Stomach (tissue), 8 donors: ENCODE measurements at regions not wholly inside any gene's neighbourhood (a gene's known extent, or its start where the extent isn't known, plus 50 kb on each side); places are given as distances from the start of the nearest gene placed in this dataset.

Source experiments
- DNase-seq, 2 donors: peaks; one replicate each; pipeline versions ENCODE4 v3.0.0 to v3.0.0-alpha.2; 2013 to 2019
- H3K27ac ChIP-seq, 5 donors: fragments of 200-600 bp in 4 of 5; sonication (generic) in 4 of 5; one replicate each; pipeline ENCODE4 v1.5.1; 2013 to 2019; ENCODE audit warnings: mild to moderate bottlenecking in 1 of 5, moderate library complexity in 1 of 5
- H3K27me3 ChIP-seq, 3 donors: fragments of 200-600 bp; sonication (generic); one replicate each; pipeline ENCODE4 v1.5.1; 2017 to 2019; ENCODE audit warnings: mixed run types in 1 of 3
- H3K36me3 ChIP-seq, 4 donors: fragments of 200-600 bp; sonication (generic); 1 replicate in 3 of 4; 2 replicates in 1 of 4; pipeline ENCODE4 v1.5.1; 2016 to 2019
- H3K4me1 ChIP-seq, 4 donors: fragments of 200-600 bp; sonication (generic); one replicate each; pipeline ENCODE4 v1.5.1; 2016 to 2019
- H3K4me3 ChIP-seq, 4 donors: fragments of 200-600 bp; sonication (generic) in 3 of 4; one replicate each; pipeline ENCODE4 v1.5.1; 2016 to 2019; ENCODE audit warnings: mild to moderate bottlenecking in 1 of 4
- H3K9me3 ChIP-seq, 4 donors: fragments of 200-600 bp; sonication (generic); one replicate each; pipeline ENCODE4 v1.5.1; 2016 to 2019
- EP300 ChIP-seq: sonication (generic); formaldehyde crosslinking; IDR thresholded peaks from one replicate; pipeline ENCODE4 v1.6.1; 2017; ENCODE audit warnings: antibody characterized with exemption
- POLR2A ChIP-seq, 4 donors: fragments of 450-650 bp; IDR thresholded peaks; one replicate each; pipeline ENCODE4 v1.6.1; 2016; ENCODE audit warnings: antibody characterized with exemption in 4 of 4, control low read depth in 2 of 4, mild to moderate bottlenecking in 1 of 4, moderate library complexity in 1 of 4
- POLR2AphosphoS5 ChIP-seq, 3 donors: sonication (generic); formaldehyde crosslinking; IDR thresholded peaks; one replicate each; pipeline ENCODE4 v1.6.1; 2016; ENCODE audit warnings: antibody characterized with exemption in 3 of 3
- WGBS, 5 donors: extraction: QIAGEN DNeasy Blood & Tissue Kit in 3 of 5; methylation state at CpG; one replicate each; pipeline versions ENCODE4 v1.1.5 to v1.1.7; 2013 to 2018; 5-methylcytosine and 5-hydroxymethylcytosine counted together
- intact Hi-C: fragments of 100-400 bp; cut with DNase I; formaldehyde crosslinking; loops from one replicate; pipeline ENCODE4 v1.15.1; 2023; ENCODE audit warnings: low total_unique reads
- TF ChIP-seq, protein P1 (sequence below), 7 experiments: fragments of 450-650 bp in 4 of 7; fragments of 200-600 bp in 3 of 7; sonication (generic) in 3 of 7; IDR thresholded peaks; one replicate each; pipeline ENCODE4 v1.5.1; 2016 to 2019; ENCODE audit warnings: antibody characterized with exemption in 7 of 7, control low read depth in 2 of 7, mild to moderate bottlenecking in 1 of 7
- donor health status: healthy with polysubstance abuse.
- donor health status: Bipolar disorder and iron deficiency.
- donor health status: healthy.

DNA sequence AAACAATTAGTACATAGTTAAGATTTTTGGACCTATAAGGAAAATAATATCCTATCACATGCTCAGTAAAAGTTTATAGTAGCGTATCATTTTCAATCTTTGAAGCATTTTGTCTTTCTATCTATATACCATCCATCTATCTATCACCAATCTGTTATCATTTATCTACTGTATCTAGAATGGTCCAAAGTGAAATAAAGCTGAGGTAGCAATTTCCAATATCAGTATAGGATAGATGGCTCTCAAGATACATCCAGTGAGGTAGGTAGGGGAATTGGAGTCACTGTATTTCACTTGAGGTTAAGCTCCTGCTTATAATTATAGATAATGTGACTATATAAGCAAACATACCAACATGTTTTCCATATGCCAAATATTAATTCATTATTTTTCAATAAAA, 889.1 kb upstream of the CTNND2 start:
- Histone ChIP-seq H3K4me1 (no peaks in the 10 kb centered on the region), H3K27ac (no peak overlapping the region), H3K9me3 (peaks cover 3 to 28% (median 11%) of the 10 kb centered on the region in 4 donors), H3K36me3 (no peaks in the 10 kb centered on the region), H3K27me3 (no peaks in the 10 kb centered on the region), H3K4me3 (no peak overlapping the region)
- intact Hi-C loops = no loop called here
- TF ChIP-seq, protein P1, sequence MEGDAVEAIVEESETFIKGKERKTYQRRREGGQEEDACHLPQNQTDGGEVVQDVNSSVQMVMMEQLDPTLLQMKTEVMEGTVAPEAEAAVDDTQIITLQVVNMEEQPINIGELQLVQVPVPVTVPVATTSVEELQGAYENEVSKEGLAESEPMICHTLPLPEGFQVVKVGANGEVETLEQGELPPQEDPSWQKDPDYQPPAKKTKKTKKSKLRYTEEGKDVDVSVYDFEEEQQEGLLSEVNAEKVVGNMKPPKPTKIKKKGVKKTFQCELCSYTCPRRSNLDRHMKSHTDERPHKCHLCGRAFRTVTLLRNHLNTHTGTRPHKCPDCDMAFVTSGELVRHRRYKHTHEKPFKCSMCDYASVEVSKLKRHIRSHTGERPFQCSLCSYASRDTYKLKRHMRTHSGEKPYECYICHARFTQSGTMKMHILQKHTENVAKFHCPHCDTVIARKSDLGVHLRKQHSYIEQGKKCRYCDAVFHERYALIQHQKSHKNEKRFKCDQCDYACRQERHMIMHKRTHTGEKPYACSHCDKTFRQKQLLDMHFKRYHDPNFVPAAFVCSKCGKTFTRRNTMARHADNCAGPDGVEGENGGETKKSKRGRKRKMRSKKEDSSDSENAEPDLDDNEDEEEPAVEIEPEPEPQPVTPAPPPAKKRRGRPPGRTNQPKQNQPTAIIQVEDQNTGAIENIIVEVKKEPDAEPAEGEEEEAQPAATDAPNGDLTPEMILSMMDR (IDR thresholded peaks at IDR 0.05) = no peak
- TF ChIP-seq POLR2A (IDR thresholded peaks at IDR 0.05) (no peak), POLR2AphosphoS5 (IDR thresholded peaks at IDR 0.05) (no peak), EP300 (no peak)
- WGBS, 5 donors = 91 to 96% (median 92%) methylated on average over 1 of the region's 1 CpG
- DNase-seq = no peak

DNA sequence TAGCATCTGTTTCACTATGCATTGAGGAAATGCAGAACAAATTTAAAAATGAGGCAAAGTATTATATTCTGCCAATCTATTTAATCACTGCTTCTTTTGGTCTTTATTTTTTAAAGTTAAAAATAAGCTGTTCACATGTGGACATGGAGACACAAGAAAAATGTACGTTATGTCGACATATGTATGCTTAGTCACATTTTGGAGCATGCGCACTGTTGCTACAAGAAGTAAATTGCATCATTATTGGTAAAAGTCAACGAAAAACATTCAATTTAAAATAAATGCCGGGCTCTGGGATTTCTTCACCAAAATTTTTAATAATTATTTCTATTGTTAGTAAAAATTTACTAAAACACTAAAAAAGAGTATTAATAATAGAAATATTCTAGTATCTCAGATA, 876.3 kb upstream of the CTNND2 start:
- no peaks in the 10 kb centered on the region for H3K27me3 ChIP-seq
- no peaks in the 10 kb centered on the region for H3K36me3 ChIP-seq
- H3K27ac ChIP-seq = no peak overlapping the region
- intact Hi-C loops = no loop called here
- no peaks in the 10 kb centered on the region for H3K4me1 ChIP-seq
- TF ChIP-seq, protein P1 (IDR thresholded peaks at IDR 0.05) = no peak
- TF ChIP-seq EP300 (no peak), POLR2AphosphoS5 (IDR thresholded peaks at IDR 0.05) (no peak), POLR2A (IDR thresholded peaks at IDR 0.05) (no peak)
- no peak overlapping the region for H3K4me3 ChIP-seq
- DNase-seq = no peak
- WGBS, 5 donors = 81 to 89% (median 83%) methylated on average over 5 of the region's 5 CpGs
- no peaks in the 10 kb centered on the region for H3K9me3 ChIP-seq

DNA sequence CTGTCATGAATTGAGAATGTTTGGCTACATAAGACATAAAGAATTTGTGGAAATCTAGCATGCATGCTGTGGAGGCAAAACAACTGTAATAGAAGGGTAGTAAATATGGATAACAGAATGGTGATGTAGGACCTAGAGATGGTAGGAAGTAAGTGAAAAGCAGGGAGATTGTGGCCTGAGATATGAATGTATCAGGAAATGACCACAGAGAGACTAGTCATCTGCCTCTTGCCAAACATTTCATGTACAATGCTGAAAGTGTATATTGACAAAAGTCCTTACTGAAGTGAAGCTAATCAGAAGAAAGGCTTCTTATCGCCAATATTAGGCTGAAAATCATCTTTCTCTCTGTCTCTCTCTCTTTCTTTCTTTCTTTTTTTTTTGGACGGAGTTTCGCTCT, 873.1 kb upstream of the CTNND2 start:
- intact Hi-C loops = no loop called here
- WGBS, 5 donors = 82 to 96% (median 92%) methylated on average over 3 of the region's 3 CpGs
- Histone ChIP-seq H3K27me3 (no peaks in the 10 kb centered on the region), H3K4me3 (no peak overlapping the region), H3K4me1 (no peaks in the 10 kb centered on the region), H3K27ac (no peak overlapping the region), H3K36me3 (no peaks in the 10 kb centered on the region), H3K9me3 (no peaks in the 10 kb centered on the region)
- no peak for DNase-seq
- TF ChIP-seq POLR2A (IDR thresholded peaks at IDR 0.05) = no peak
- TF ChIP-seq EP300 = no peak
- TF ChIP-seq POLR2AphosphoS5 (IDR thresholded peaks at IDR 0.05) = no peak
- TF ChIP-seq, protein P1 (IDR thresholded peaks at IDR 0.05) = no peak

DNA sequence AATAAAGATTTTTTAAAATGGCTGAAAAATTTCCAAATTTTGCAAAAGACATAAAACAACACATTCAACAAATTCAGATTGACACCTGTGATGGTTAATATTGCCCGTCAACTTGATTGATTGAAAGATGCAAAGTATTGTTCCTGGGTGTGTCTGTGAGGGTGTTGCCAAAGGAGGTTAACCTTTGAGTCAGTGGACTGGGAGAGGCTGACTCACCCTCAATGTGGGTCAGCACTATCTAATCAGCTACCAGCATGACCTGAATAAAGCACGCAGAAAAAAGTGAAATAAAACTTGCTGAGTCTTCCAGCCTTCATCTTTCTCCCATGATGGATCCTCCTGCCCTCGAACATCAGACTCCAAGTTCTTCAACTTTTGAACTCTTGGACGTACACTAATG, 868.0 kb upstream of the CTNND2 start:
- H3K27ac ChIP-seq = no peak overlapping the region
- WGBS, 5 donors = 48 to 67% (median 61%) methylated on average over 4 of the region's 4 CpGs
- no peak overlapping the region for H3K4me3 ChIP-seq
- intact Hi-C loops = no loop called here
- TF ChIP-seq POLR2A (IDR thresholded peaks at IDR 0.05) = no peak
- TF ChIP-seq, protein P1 (IDR thresholded peaks at IDR 0.05) = no peak
- TF ChIP-seq EP300 = no peak
- TF ChIP-seq POLR2AphosphoS5 (IDR thresholded peaks at IDR 0.05) = no peak
- H3K4me1 ChIP-seq = no peaks in the 10 kb centered on the region
- DNase-seq = no peak
- H3K36me3 ChIP-seq = no peaks in the 10 kb centered on the region
- no peaks in the 10 kb centered on the region for H3K27me3 ChIP-seq
- H3K9me3 ChIP-seq = no peaks in the 10 kb centered on the region
